IMR-90 (cell line): ENCODE measurements at regions not wholly inside any gene's neighbourhood (a gene's known extent, or its start where the extent isn't known, plus 50 kb on each side); places are given as distances from the start of the nearest gene placed in this dataset.

Experiments used
- ATAC-seq: fragments of 200-7000 bp; cut with Tn5 transposase; 2 replicates; pipeline ENCODE4 v1.9.1; 2020; ENCODE audit warnings: low read depth, mild to moderate bottlenecking, moderate library complexity
- BruUV-seq: library from RNA; stranded (reverse); fragments of 400-500 nt; replicated peaks from 2 replicates; lab custom pipeline; 2021; lab: Mats Ljungman, UMichigan
- CTCF ChIA-PET: fragments of 300-600 bp; formaldehyde crosslinking; extraction: SDS; loops from one replicate; lab custom pipeline; 2021; ENCODE audit warnings: antibody characterized with exemption; lab: Yijun Ruan, JAX
- POLR2A ChIA-PET: fragments of 300-600 bp; sonication (Branson Sonifier 250); formaldehyde crosslinking; loops from one replicate; lab custom pipeline; 2022; ENCODE audit warnings: antibody characterized with exemption; ENCODE audit not compliant: unreplicated experiment; lab: Charles Lee
- DNase-seq: peaks from one replicate; pipeline ENCODE4 v3.0.0; 2013
- H2AFZ ChIP-seq: replicated peaks from 2 replicates; pipeline ENCODE3; 2013; ENCODE audit warnings: low read length, mild to moderate bottlenecking; ENCODE audit not compliant: poor library complexity
- H2AK5ac ChIP-seq: 2 replicates; pipeline ENCODE4 v1.6.1; 2013; ENCODE audit warnings: low read depth, low read length, inconsistent platforms
- H2AK9ac ChIP-seq: replicated peaks from 2 replicates; pipeline ENCODE3; 2013; ENCODE audit warnings: mild to moderate bottlenecking, low read depth, low read length, moderate library complexity; ENCODE audit not compliant: poor library complexity
- H2BK120ac ChIP-seq: 2 replicates; pipeline ENCODE4 v1.6.1; 2013; ENCODE audit warnings: low read depth, low read length, inconsistent platforms
- H2BK15ac ChIP-seq: 3 replicates; pipeline ENCODE4 v1.6.1; 2013; ENCODE audit warnings: low read depth, low read length, inconsistent platforms
- H2BK20ac ChIP-seq: 2 replicates; pipeline ENCODE4 v1.6.1; 2013; ENCODE audit warnings: low read depth, mild to moderate bottlenecking, inconsistent platforms, low read length, moderate library complexity
- H2BK5ac ChIP-seq: 2 replicates; pipeline ENCODE4 v1.6.1; 2013; ENCODE audit warnings: mild to moderate bottlenecking, low read depth, low read length, inconsistent platforms; ENCODE audit not compliant: poor library complexity, severe bottlenecking
- H3K14ac ChIP-seq: replicated peaks from 2 replicates; pipeline ENCODE4 v1.6.1; 2013; ENCODE audit warnings: low read depth, low read length, inconsistent platforms
- H3K18ac ChIP-seq: 2 replicates; pipeline ENCODE4 v1.6.1; 2013; ENCODE audit warnings: low read depth, low read length, control low read depth
- H3K23ac ChIP-seq: 2 replicates; pipeline ENCODE4 v1.6.1; 2013; ENCODE audit warnings: low read depth, low read length, inconsistent platforms
- H3K27ac ChIP-seq: 2 replicates; pipeline ENCODE4 v1.5.1; 2013; ENCODE audit warnings: mild to moderate bottlenecking, control low read depth, low read length; ENCODE audit not compliant: insufficient read depth
- H3K27me3 ChIP-seq: 2 replicates; pipeline ENCODE4 v1.6.1; 2013; ENCODE audit warnings: low read length; ENCODE audit not compliant: control insufficient read depth, insufficient read depth
- H3K36me3 ChIP-seq: 2 replicates; pipeline ENCODE4 v1.6.1; 2013; ENCODE audit warnings: low read length, mixed read lengths; ENCODE audit not compliant: control insufficient read depth, insufficient read depth
- H3K4ac ChIP-seq: 2 replicates; pipeline ENCODE4 v1.6.1; 2013; ENCODE audit warnings: low read depth, low read length, inconsistent platforms
- H3K4me1 ChIP-seq: 2 replicates; pipeline ENCODE4 v1.6.1; 2013; ENCODE audit warnings: low read length, mixed read lengths; ENCODE audit not compliant: control insufficient read depth, insufficient read depth
- H3K4me2 ChIP-seq: 2 replicates; pipeline ENCODE4 v1.6.1; 2013; ENCODE audit warnings: low read depth, mild to moderate bottlenecking, control low read depth, low read length, moderate library complexity
- H3K4me3 ChIP-seq: 2 replicates; pipeline ENCODE4 v1.5.1; 2013; ENCODE audit warnings: low read depth, mild to moderate bottlenecking, control low read depth, low read length, moderate library complexity; ENCODE audit not compliant: insufficient read depth
- H3K56ac ChIP-seq: 2 replicates; pipeline ENCODE4 v1.6.1; 2013; ENCODE audit warnings: low read length, inconsistent platforms; ENCODE audit not compliant: insufficient read depth; ENCODE audit errors: extremely low read depth
- H3K79me1 ChIP-seq, 2 experiments: 2 replicates each; pipeline ENCODE4 v1.6.1; 2013; ENCODE audit warnings: low read length in 2 of 2, inconsistent platforms in 1 of 2, low read depth in 1 of 2
- H3K9ac ChIP-seq: 2 replicates; pipeline ENCODE4 v1.6.1; 2013; ENCODE audit warnings: low read depth, low read length, control low read depth
- H3K9me1 ChIP-seq: 2 replicates; pipeline ENCODE4 v1.6.1; 2013; ENCODE audit warnings: low read length, inconsistent platforms; ENCODE audit not compliant: insufficient read depth
- H3K9me3 ChIP-seq: 2 replicates; pipeline ENCODE4 v1.6.1; 2013; ENCODE audit warnings: low read length; ENCODE audit not compliant: control insufficient read depth, insufficient read depth
- H4K20me1 ChIP-seq: 2 replicates; pipeline ENCODE4 v1.6.1; 2013; ENCODE audit warnings: low read length, inconsistent platforms; ENCODE audit not compliant: insufficient read depth
- H4K5ac ChIP-seq: 2 replicates; pipeline ENCODE4 v1.6.1; 2013; ENCODE audit warnings: mild to moderate bottlenecking, low read depth, low read length, control low read depth
- H4K8ac ChIP-seq, 2 experiments: 2 replicates each; pipeline ENCODE4 v1.6.1; 2013; ENCODE audit warnings: low read depth in 2 of 2, low read length in 2 of 2, control low read depth in 1 of 2, inconsistent platforms in 1 of 2
- H4K91ac ChIP-seq: 2 replicates; pipeline ENCODE4 v1.6.1; 2013; ENCODE audit warnings: low read depth, low read length, inconsistent platforms; ENCODE audit not compliant: insufficient read depth
- BHLHE40 ChIP-seq: fragments of 150-350 bp; IDR thresholded peaks from 2 replicates; pipeline ENCODE4 v1.6.1; 2016; ENCODE audit warnings: mild to moderate bottlenecking, low read depth, low read length
- CEBPB ChIP-seq: IDR thresholded peaks from 2 replicates; pipeline ENCODE4 v1.6.1; 2012; ENCODE audit warnings: low read depth, low read length, improper control_type of control experiment
- CHD1 ChIP-seq: IDR thresholded peaks from 2 replicates; pipeline ENCODE4 v1.6.1; 2012; ENCODE audit warnings: low read depth, low read length, improper control_type of control experiment
- CTCF ChIP-seq: conservative IDR thresholded peaks from 2 replicates; pipeline ENCODE4 v1.5.1; 2012; ENCODE audit warnings: mild to moderate bottlenecking, low read depth, low read length, improper control_type of control experiment
- FOS ChIP-seq: fragments of 150-350 bp; IDR thresholded peaks from 2 replicates; pipeline ENCODE4 v1.6.1; 2016; ENCODE audit warnings: low read depth, low read length
- MAFK ChIP-seq: IDR thresholded peaks from 2 replicates; pipeline ENCODE4 v1.6.1; 2012; ENCODE audit warnings: low read depth, low read length, improper control_type of control experiment
- MXI1 ChIP-seq: IDR thresholded peaks from 2 replicates; pipeline ENCODE4 v1.6.1; 2012; ENCODE audit warnings: low read depth, mild to moderate bottlenecking, low read length, moderate library complexity, borderline replicate concordance
- NFE2L2 ChIP-seq: fragments of 150-350 bp; IDR thresholded peaks from 2 replicates; pipeline ENCODE4 v1.6.1; 2016; ENCODE audit warnings: low read depth, mild to moderate bottlenecking, low read length
- POLR2A ChIP-seq: IDR thresholded peaks from 2 replicates; pipeline ENCODE4 v1.6.1; 2012; ENCODE audit warnings: mild to moderate bottlenecking, low read depth, low read length
- RAD21 ChIP-seq: IDR thresholded peaks from 2 replicates; pipeline ENCODE4 v1.6.1; 2012; ENCODE audit warnings: low read length, improper control_type of control experiment
- RCOR1 ChIP-seq: IDR thresholded peaks from 2 replicates; pipeline ENCODE4 v1.6.1; 2012; ENCODE audit warnings: mild to moderate bottlenecking, low read length, improper control_type of control experiment; ENCODE audit not compliant: insufficient replicate concordance
- SMC3 ChIP-seq: fragments of 150-350 bp; IDR thresholded peaks from 2 replicates; pipeline ENCODE4 v1.6.1; 2016; ENCODE audit warnings: low read depth, mild to moderate bottlenecking, antibody characterized with exemption, low read length, moderate library complexity
- WGBS, 2 experiments: methylation state at CpG; one replicate each; pipeline versions ENCODE4 v1.1.5 to v1.1.7; 2013; ENCODE audit warnings: missing lambda C conversion rate in 2 of 2; ENCODE audit not compliant: insufficient read length in 1 of 2; ENCODE audit errors: extremely low coverage in 2 of 2; 5-methylcytosine and 5-hydroxymethylcytosine counted together
- dilution Hi-C: fragments of 300-500 bp; cut with HindIII; formaldehyde crosslinking; loops from one replicate; pipeline ENCODE4 v1.14.3; 2018; ENCODE audit warnings: low sequenced_read_pairs; ENCODE audit not compliant: unreplicated experiment
- in situ Hi-C: fragments of 300-500 bp; cut with MboI; formaldehyde crosslinking; loops from 3 replicates; pipeline ENCODE4 v1.14.3; 2019; ENCODE audit warnings: low sequenced_read_pairs, inconsistent platforms, mixed read lengths
- intact Hi-C: fragments of 100-400 bp; cut with micrococcal nuclease; formaldehyde crosslinking; loops from 2 replicates; pipeline ENCODE4 v1.10.0; 2022
- TF ChIP-seq, protein P1 (sequence below): fragments of 150-350 bp; IDR thresholded peaks from 2 replicates; pipeline ENCODE4 v1.6.1; 2017; ENCODE audit warnings: mild to moderate bottlenecking, antibody characterized with exemption, low read length, low read depth

DNA sequence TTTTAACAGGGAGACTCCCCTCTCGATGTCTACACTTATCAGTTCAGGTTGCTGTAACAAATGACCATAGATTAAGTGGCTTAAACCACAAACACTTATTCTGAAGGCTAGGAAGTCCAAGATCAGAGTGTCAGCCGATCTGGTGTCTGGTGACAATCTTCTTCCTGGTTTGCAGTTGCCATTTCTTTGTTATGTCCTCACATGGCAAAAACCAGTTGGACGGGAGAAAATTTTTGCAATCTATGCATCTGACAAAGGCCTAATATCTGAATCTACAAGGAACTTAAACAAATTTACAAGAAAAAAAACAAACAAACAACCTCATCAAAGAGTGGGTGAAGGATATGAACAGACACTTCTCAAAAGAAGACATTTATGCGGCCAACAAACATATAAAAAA is 116.9 kb upstream of the FOXB1 start:
- no peak overlapping the region for H2AFZ ChIP-seq
- no peak overlapping the region for H3K4ac ChIP-seq
- H3K56ac ChIP-seq: no peak overlapping the region
- intact Hi-C loops: no loop called here
- ChIA-PET POLR2A (no interaction called here), CTCF (no interaction called here)
- H2AK5ac ChIP-seq: no peak overlapping the region
- H3K36me3 ChIP-seq: no peaks in the 10 kb centered on the region
- H3K27me3 ChIP-seq: no peaks in the 10 kb centered on the region
- H3K27ac ChIP-seq: no peak overlapping the region
- in situ Hi-C loops: no loop called here
- no peaks in the 10 kb centered on the region for H3K9me3 ChIP-seq
- no peak overlapping the region for H2BK15ac ChIP-seq
- no peak overlapping the region for H2BK120ac ChIP-seq
- no TSS peak for BruUV-seq
- H4K91ac ChIP-seq: no peak overlapping the region
- H4K8ac ChIP-seq: no peak overlapping the region
- H3K14ac ChIP-seq: no peak overlapping the region
- H4K20me1 ChIP-seq: no peaks in the 10 kb centered on the region
- no CpG with 5 or more reads among the region's 4 CpGs for WGBS, 2 experiments
- H3K23ac ChIP-seq: no peak overlapping the region
- no peak for DNase-seq
- no peaks in the 10 kb centered on the region for H3K79me1 ChIP-seq
- no peak overlapping the region for H3K18ac ChIP-seq
- TF ChIP-seq FOS (no peak), NFE2L2 (no peak), MXI1 (no peak), POLR2A (no peak), CTCF (no peak), RCOR1 (no peak), SMC3 (no peak), CHD1 (no peak), RAD21 (no peak), CEBPB (no peak), MAFK (no peak), BHLHE40 (no peak)
- TF ChIP-seq, protein P1, sequence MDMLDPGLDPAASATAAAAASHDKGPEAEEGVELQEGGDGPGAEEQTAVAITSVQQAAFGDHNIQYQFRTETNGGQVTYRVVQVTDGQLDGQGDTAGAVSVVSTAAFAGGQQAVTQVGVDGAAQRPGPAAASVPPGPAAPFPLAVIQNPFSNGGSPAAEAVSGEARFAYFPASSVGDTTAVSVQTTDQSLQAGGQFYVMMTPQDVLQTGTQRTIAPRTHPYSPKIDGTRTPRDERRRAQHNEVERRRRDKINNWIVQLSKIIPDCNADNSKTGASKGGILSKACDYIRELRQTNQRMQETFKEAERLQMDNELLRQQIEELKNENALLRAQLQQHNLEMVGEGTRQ: no peak
- no peak overlapping the region for H4K5ac ChIP-seq
- dilution Hi-C loops: no loop called here
- no peaks in the 10 kb centered on the region for H3K4me1 ChIP-seq
- no peak overlapping the region for H2AK9ac ChIP-seq
- H3K9me1 ChIP-seq: no peaks in the 10 kb centered on the region
- no peak overlapping the region for H2BK20ac ChIP-seq
- no peak overlapping the region for H3K9ac ChIP-seq
- no peak overlapping the region for H3K4me2 ChIP-seq
- no peak for ATAC-seq
- H3K4me3 ChIP-seq: no peak overlapping the region
- no peak overlapping the region for H2BK5ac ChIP-seq
